HepG2 (cell line): ENCODE measurements at regions not wholly inside any gene's neighbourhood (a gene's known extent, or its start where the extent isn't known, plus 50 kb on each side); places are given as distances from the start of the nearest gene placed in this dataset.
"Not testable (repeated sequence)": the region's sequence is repeated elsewhere in the genome, so short reads cannot be mapped to it uniquely, and the experiment has no call there.

Source experiments
- ATAC-seq: fragments of 200-7000 bp; cut with Tn5 transposase; 3 replicates; pipeline ENCODE4 v1.9.1; 2020; ENCODE audit warnings: mild to moderate bottlenecking, moderate library complexity
- BruUV-seq: library from RNA; stranded (reverse); fragments of 400-500 nt; replicated peaks from 2 replicates; lab custom pipeline; 2021; lab: Mats Ljungman, UMichigan
- CTCF ChIA-PET: fragments of 300-600 bp; formaldehyde crosslinking; extraction: SDS; loops from one replicate; lab custom pipeline; 2021; ENCODE audit warnings: low total read pairs, inconsistent platforms, low intra/inter-chr PET ratio; lab: Yijun Ruan, JAX
- POLR2A ChIA-PET: fragments of 350-600 bp; sonication (Branson Sonifier 250); formaldehyde crosslinking; loops from one replicate; lab custom pipeline; 2020; ENCODE audit warnings: antibody characterized with exemption, inconsistent platforms; lab: Yijun Ruan, JAX
- DNase-seq: peaks from one replicate; pipeline ENCODE4 v3.0.0-alpha.2; 2015; ENCODE audit warnings: low spot score
- FAIRE-seq: peaks from 3 replicates; lab custom pipeline; 2011; peaks lifted over from hg19 to GRCh38; lab: Jason Lieb, UNC
- H2AFZ ChIP-seq: one replicate; pipeline ENCODE4 v1.6.1; 2011; ENCODE audit warnings: low read length, inconsistent platforms
- H3K27ac ChIP-seq: fragments of 300-600 bp; 3 replicates; pipeline ENCODE4 v1.8.0; 2011; ENCODE audit warnings: mixed run types, mild to moderate bottlenecking, mixed read lengths, low read length, inconsistent platforms; ENCODE audit not compliant: insufficient read depth; ENCODE audit errors: extremely low read length
- H3K27me3 ChIP-seq, 2 experiments: fragments of 200-600 bp in 1 of 2; 2 replicates in 1 of 2; 3 replicates in 1 of 2; pipeline versions ENCODE4 v1.6.0 to v1.8.0; 2011; ENCODE audit warnings: low read length in 2 of 2, mild to moderate bottlenecking in 2 of 2, moderate library complexity in 2 of 2, inconsistent platforms in 1 of 2; ENCODE audit not compliant: insufficient read depth in 2 of 2, control insufficient read depth in 1 of 2
- H3K36me3 ChIP-seq, 2 experiments: fragments of 200-600 bp in 1 of 2; replicated peaks in 1 of 2; 2 replicates in 1 of 2; 3 replicates in 1 of 2; pipeline versions ENCODE4 v1.5.1 to v1.8.0; 2011; ENCODE audit warnings: low read length in 2 of 2, inconsistent platforms in 1 of 2; ENCODE audit not compliant: insufficient read depth in 2 of 2, control insufficient read depth in 1 of 2
- H3K4me1 ChIP-seq: 2 replicates; pipeline ENCODE4 v1.5.1; 2012; ENCODE audit warnings: low read length, inconsistent platforms; ENCODE audit not compliant: insufficient read depth
- H3K4me2 ChIP-seq: 2 replicates; pipeline ENCODE4 v1.6.0; 2011; ENCODE audit warnings: low read depth, low read length, inconsistent platforms
- H3K4me3 ChIP-seq, 3 experiments: fragments of 200-600 bp in 1 of 3; sonication (generic), shearing (Covaris generic) in 1 of 3; replicated peaks in 1 of 3; 2 replicates each; pipeline ENCODE4 v1.5.1; 2011 to 2016; ENCODE audit warnings: low read length in 3 of 3, inconsistent platforms in 2 of 3, low read depth in 2 of 3, mild to moderate bottlenecking in 2 of 3, control low read depth in 1 of 3, mixed read lengths in 1 of 3; ENCODE audit not compliant: insufficient read depth in 1 of 3
- H3K79me2 ChIP-seq: one replicate; pipeline ENCODE4 v1.6.1; 2011; ENCODE audit warnings: low read length, inconsistent platforms; ENCODE audit not compliant: insufficient read depth
- H3K9ac ChIP-seq: 2 replicates; pipeline ENCODE4 v1.6.0; 2011; ENCODE audit warnings: mild to moderate bottlenecking, low read depth, low read length, inconsistent platforms; ENCODE audit not compliant: insufficient read depth
- H3K9me3 ChIP-seq: 2 replicates; pipeline ENCODE4 v1.5.1; 2012; ENCODE audit warnings: mild to moderate bottlenecking, low read length
- H4K20me1 ChIP-seq: 2 replicates; pipeline ENCODE4 v1.6.0; 2011; ENCODE audit warnings: inconsistent platforms, mild to moderate bottlenecking, low read length, moderate library complexity; ENCODE audit not compliant: insufficient read depth
- AGO1 ChIP-seq: fragments of 200-400 bp; formaldehyde crosslinking; IDR thresholded peaks from 2 replicates; pipeline ENCODE4 v1.6.1; 2017; ENCODE audit warnings: mild to moderate bottlenecking, low read depth, low read length, moderate library complexity; ENCODE audit not compliant: poor library complexity, severe bottlenecking
- CAMTA2 ChIP-seq: sonication (generic); formaldehyde crosslinking; IDR thresholded peaks from 2 replicates; pipeline ENCODE4 v1.4.0; 2020; ENCODE audit warnings: mild to moderate bottlenecking, missing genetic modification reagents, borderline replicate concordance
- GATA4 ChIP-seq: sonication (generic); IDR thresholded peaks from 2 replicates; pipeline ENCODE4 v1.6.1; 2016; ENCODE audit warnings: antibody characterized with exemption, low read depth, borderline replicate concordance
- GPN1 ChIP-seq: sonication (generic); formaldehyde crosslinking; IDR thresholded peaks from 2 replicates; pipeline ENCODE4 v1.5.1; 2020; ENCODE audit warnings: missing genetic modification reagents, borderline replicate concordance
- HES4 ChIP-seq: sonication (generic); formaldehyde crosslinking; IDR thresholded peaks from 2 replicates; pipeline ENCODE4 v1.9.0; 2021; ENCODE audit warnings: mild to moderate bottlenecking, missing genetic modification reagents, borderline replicate concordance
- MBNL3 ChIP-seq: fragments of 250-450 bp; sonication (Bioruptor Pico); conservative IDR thresholded peaks from 2 replicates; pipeline ENCODE4 v1.8.0; 2022; ENCODE audit warnings: mild to moderate bottlenecking, inconsistent platforms
- NFE2L2 ChIP-seq: fragments of 150-350 bp; IDR thresholded peaks from 2 replicates; pipeline ENCODE4 v1.6.1; 2014; ENCODE audit warnings: low read length
- PRMT3 ChIP-seq: sonication (generic); formaldehyde crosslinking; IDR thresholded peaks from 2 replicates; pipeline ENCODE4 v1.8.1; 2022; ENCODE audit warnings: low read depth, mild to moderate bottlenecking, moderate library complexity, missing genetic modification reagents, borderline replicate concordance
- RFXAP ChIP-seq: sonication (generic); formaldehyde crosslinking; IDR thresholded peaks from 2 replicates; pipeline ENCODE4 v1.4.0; 2020; ENCODE audit warnings: missing genetic modification reagents, borderline replicate concordance
- ZFP36L1 ChIP-seq: sonication (generic); formaldehyde crosslinking; IDR thresholded peaks from 2 replicates; pipeline ENCODE4 v1.8.0; 2022; ENCODE audit warnings: mild to moderate bottlenecking, missing genetic modification reagents, moderate library complexity
- ZNF253 ChIP-seq: sonication (generic); formaldehyde crosslinking; IDR thresholded peaks from 2 replicates; pipeline ENCODE4 v1.8.0; 2022; ENCODE audit warnings: mild to moderate bottlenecking, missing genetic modification reagents, borderline replicate concordance
- ZNF354B ChIP-seq: sonication (generic); formaldehyde crosslinking; IDR thresholded peaks from 2 replicates; pipeline ENCODE4 v1.8.0; 2022; ENCODE audit warnings: mild to moderate bottlenecking, missing genetic modification reagents
- ZNF773 ChIP-seq: sonication (generic); formaldehyde crosslinking; IDR thresholded peaks from 2 replicates; pipeline ENCODE4 v1.4.0; 2020; ENCODE audit warnings: missing genetic modification reagents, borderline replicate concordance
- ZNF816 ChIP-seq: sonication (generic); formaldehyde crosslinking; IDR thresholded peaks from 2 replicates; pipeline ENCODE4 v1.8.0; 2022; ENCODE audit warnings: missing genetic modification reagents, mild to moderate bottlenecking, borderline replicate concordance
- WGBS: methylation state at CpG from one replicate; pipeline ENCODE4 v1.1.6; 2017; ENCODE audit warnings: low lambda C conversion rate; 5-methylcytosine and 5-hydroxymethylcytosine counted together
- in situ Hi-C: cut with HindIII; loops from 2 replicates; pipeline ENCODE4 v1.10.0; 2017; ENCODE audit warnings: low pct_unique_long_range_greater_than_20kb; ENCODE audit not compliant: extremely low pct_ligation_motif_present
- intact Hi-C: fragments of 100-400 bp; cut with micrococcal nuclease; formaldehyde crosslinking; loops from one replicate; pipeline ENCODE4 v1.10.0; 2022; ENCODE audit not compliant: unreplicated experiment
- TF ChIP-seq, protein P1 (sequence below): conservative IDR thresholded peaks from 2 replicates; pipeline ENCODE4 v1.6.1; 2018; ENCODE audit warnings: missing genetic modification reagents

DNA sequence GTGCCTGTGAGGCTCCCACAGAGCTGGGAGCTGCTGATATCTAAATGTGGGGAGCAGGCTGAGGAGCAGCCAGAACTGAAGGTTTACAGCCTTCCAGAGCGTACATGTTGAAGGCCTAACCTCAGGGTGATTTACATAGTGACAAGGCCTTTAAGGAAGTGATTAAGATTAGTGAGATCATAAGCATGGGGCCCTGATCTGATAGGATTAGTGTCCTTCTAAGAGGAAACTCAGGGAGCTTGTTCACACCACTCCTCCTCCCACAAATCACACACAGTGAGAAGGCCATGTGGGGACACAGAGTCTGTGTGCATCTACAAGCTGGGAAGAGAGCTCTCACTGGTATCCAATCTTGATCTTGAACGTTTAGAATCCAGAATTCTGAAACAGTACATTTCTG, 92.3 kb upstream of the NBPF6 start:
- WGBS = 0% methylated on average over 2 of the region's 2 CpGs
- ChIA-PET POLR2A (no interaction called here), CTCF (no interaction called here)
- H3K36me3 ChIP-seq = no peaks in the 10 kb centered on the region
- H4K20me1 ChIP-seq = no peaks in the 10 kb centered on the region
- no peak overlapping the region for H3K4me3 ChIP-seq
- DNase-seq (no peak), ATAC-seq (no peak), FAIRE-seq (no peak)
- no peak overlapping the region for H3K27ac ChIP-seq
- BruUV-seq = no TSS peak
- no peaks in the 10 kb centered on the region for H3K9me3 ChIP-seq
- H3K27me3 ChIP-seq = no peaks in the 10 kb centered on the region; a peak in 1 of 5 replicates
- no peaks in the 10 kb centered on the region for H3K4me1 ChIP-seq
- no peak overlapping the region for H2AFZ ChIP-seq
- H3K79me2 ChIP-seq = no peaks in the 10 kb centered on the region
- no peak overlapping the region for H3K9ac ChIP-seq
- in situ Hi-C loops (no loop called here), intact Hi-C loops (no loop called here)
- TF ChIP-seq HES4 (CRISPR knock-in tag) (no peak), ZFP36L1 (CRISPR knock-in tag) (no peak), MBNL3 (CRISPR knock-in tag) (no peak), ZNF354B (no peak), AGO1 (no peak), ZNF816 (no peak), RFXAP (CRISPR knock-in tag) (no peak), GATA4 (no peak), ZNF773 (CRISPR knock-in tag) (no peak), PRMT3 (no peak), ZNF253 (no peak), CAMTA2 (CRISPR knock-in tag) (no peak), NFE2L2 (no peak), GPN1 (no peak)
- TF ChIP-seq, protein P1, sequence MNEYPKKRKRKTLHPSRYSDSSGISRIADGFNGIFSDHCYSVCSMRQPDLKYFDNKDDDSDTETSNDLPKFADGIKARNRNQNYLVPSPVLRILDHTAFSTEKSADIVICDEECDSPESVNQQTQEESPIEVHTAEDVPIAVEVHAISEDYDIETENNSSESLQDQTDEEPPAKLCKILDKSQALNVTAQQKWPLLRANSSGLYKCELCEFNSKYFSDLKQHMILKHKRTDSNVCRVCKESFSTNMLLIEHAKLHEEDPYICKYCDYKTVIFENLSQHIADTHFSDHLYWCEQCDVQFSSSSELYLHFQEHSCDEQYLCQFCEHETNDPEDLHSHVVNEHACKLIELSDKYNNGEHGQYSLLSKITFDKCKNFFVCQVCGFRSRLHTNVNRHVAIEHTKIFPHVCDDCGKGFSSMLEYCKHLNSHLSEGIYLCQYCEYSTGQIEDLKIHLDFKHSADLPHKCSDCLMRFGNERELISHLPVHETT (CRISPR knock-in tag) = no peak
- no peak overlapping the region for H3K4me2 ChIP-seq

DNA sequence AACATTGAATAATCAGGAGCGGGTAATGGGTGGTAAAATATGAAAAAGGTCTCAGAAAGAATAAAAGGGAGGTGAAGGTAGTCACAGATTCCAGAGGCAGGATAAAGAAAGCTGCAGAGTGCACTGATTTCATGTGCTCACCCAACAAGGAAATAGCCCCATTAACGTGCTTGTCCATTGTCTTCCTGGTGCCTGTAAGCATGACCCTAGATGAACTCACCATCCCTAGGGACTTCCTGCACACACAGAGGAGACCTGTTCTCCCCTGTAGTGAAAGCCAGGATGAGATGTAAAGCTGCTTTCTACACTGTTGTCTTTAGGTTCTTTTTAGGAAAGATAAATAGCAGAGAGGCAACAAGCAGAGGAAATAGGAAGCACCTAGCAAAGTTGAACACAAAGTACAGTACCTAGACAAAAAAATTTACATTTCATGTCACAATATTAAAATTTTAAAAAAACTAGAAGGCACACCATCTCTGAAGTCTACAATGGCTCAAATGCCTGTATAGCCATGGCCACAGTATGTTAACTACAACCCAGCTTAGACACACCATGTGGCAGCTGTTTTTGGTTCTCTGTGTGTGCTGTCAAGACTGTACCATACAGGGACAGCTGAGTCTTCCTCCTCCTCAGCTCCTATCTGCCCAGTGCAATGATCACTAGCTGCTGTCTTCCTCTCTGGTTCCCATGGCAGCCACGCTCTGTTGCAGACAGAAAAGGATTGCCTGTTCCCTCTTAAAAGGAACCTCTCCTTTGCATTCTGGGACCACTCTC, 69.9 kb upstream of the NBPF6 start:
- H3K27ac ChIP-seq, H3K27me3 ChIP-seq, H2AFZ ChIP-seq, DNase-seq, H3K79me2 ChIP-seq, BruUV-seq, in situ Hi-C loops, H3K4me2 ChIP-seq, H3K4me1 ChIP-seq, H3K9ac ChIP-seq, ATAC-seq, H3K9me3 ChIP-seq, POLR2A ChIA-PET, H4K20me1 ChIP-seq, CTCF ChIA-PET, FAIRE-seq, H3K4me3 ChIP-seq, intact Hi-C loops, H3K36me3 ChIP-seq: not testable (repeated sequence)
- no CpG with 5 or more reads among the region's 3 CpGs for WGBS
